Prostate gland (tissue), 2 donors: ENCODE measurements at regions not wholly inside any gene's neighbourhood (a gene's known extent, or its start where the extent isn't known, plus 50 kb on each side); places are given as distances from the start of the nearest gene placed in this dataset.

Source experiments
- POLR2A ChIP-seq: fragments of 450-650 bp; IDR thresholded peaks from one replicate; pipeline ENCODE4 v1.6.1; 2016; ENCODE audit warnings: antibody characterized with exemption, mild to moderate bottlenecking
- POLR2AphosphoS5 ChIP-seq: sonication (generic); formaldehyde crosslinking; IDR thresholded peaks from one replicate; pipeline ENCODE4 v1.6.1; 2017; ENCODE audit warnings: antibody characterized with exemption
- TF ChIP-seq, protein P1 (sequence below), 4 experiments: fragments of 200-600 bp in 2 of 4; fragments of 450-650 bp in 2 of 4; sonication (generic) in 2 of 4; IDR thresholded peaks; 1 replicate in 3 of 4; 2 replicates in 1 of 4; pipeline ENCODE4 v1.5.1; 2016 to 2019; ENCODE audit warnings: antibody characterized with exemption in 4 of 4, mild to moderate bottlenecking in 2 of 4, moderate library complexity in 2 of 4

DNA sequence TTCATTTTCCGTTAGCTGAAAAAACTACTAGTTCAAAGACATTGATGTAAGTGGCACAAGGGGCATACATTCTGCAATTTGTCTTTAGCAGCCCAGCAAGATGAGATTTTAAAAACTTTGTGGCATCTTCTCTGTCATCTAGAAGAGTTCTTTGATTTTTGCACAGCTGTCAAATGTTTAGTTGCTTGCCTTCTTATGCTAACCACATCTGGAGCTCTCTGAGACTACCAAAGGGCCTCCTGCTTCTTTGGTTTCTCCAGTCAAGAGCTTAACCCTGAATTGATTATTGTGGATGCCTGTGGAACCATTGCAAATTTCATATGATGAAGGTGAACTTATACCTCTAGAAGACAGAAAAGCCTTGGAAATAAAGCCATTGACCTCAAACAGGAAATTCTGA, 468.7 kb upstream of the RGMA start:
- TF ChIP-seq, protein P1, sequence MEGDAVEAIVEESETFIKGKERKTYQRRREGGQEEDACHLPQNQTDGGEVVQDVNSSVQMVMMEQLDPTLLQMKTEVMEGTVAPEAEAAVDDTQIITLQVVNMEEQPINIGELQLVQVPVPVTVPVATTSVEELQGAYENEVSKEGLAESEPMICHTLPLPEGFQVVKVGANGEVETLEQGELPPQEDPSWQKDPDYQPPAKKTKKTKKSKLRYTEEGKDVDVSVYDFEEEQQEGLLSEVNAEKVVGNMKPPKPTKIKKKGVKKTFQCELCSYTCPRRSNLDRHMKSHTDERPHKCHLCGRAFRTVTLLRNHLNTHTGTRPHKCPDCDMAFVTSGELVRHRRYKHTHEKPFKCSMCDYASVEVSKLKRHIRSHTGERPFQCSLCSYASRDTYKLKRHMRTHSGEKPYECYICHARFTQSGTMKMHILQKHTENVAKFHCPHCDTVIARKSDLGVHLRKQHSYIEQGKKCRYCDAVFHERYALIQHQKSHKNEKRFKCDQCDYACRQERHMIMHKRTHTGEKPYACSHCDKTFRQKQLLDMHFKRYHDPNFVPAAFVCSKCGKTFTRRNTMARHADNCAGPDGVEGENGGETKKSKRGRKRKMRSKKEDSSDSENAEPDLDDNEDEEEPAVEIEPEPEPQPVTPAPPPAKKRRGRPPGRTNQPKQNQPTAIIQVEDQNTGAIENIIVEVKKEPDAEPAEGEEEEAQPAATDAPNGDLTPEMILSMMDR (IDR thresholded peaks at IDR 0.05): no peak
- TF ChIP-seq POLR2AphosphoS5: no peak
- no peak for TF ChIP-seq POLR2A
